Uterus (tissue), 2 donors: ENCODE measurements at regions not wholly inside any gene's neighbourhood (a gene's known extent, or its start where the extent isn't known, plus 50 kb on each side); places are given as distances from the start of the nearest gene placed in this dataset.

Experiments
- CTCF ChIP-seq, 4 experiments: fragments of 200-600 bp in 2 of 4; fragments of 450-650 bp in 2 of 4; sonication (generic) in 2 of 4; IDR thresholded peaks; one replicate each; pipeline ENCODE4 v1.5.1; 2016 to 2019; ENCODE audit warnings: antibody characterized with exemption in 4 of 4, mild to moderate bottlenecking in 2 of 4, moderate library complexity in 1 of 4
- POLR2A ChIP-seq, 2 donors: fragments of 450-650 bp; IDR thresholded peaks; one replicate each; pipeline ENCODE4 v1.6.1; 2016; ENCODE audit warnings: antibody characterized with exemption in 2 of 2, mild to moderate bottlenecking in 1 of 2, moderate library complexity in 1 of 2

- no peak for TF ChIP-seq CTCF (IDR thresholded peaks at IDR 0.05)
- TF ChIP-seq POLR2A (IDR thresholded peaks at IDR 0.05), result no peak
Observed at GRCh38 chr19:34084396-34085145, 87.7 kb upstream of the LSM14A start.
